Upper lobe of right lung (tissue), 1 donor: ENCODE measurements at regions not wholly inside any gene's neighbourhood (a gene's known extent, or its start where the extent isn't known, plus 50 kb on each side); places are given as distances from the start of the nearest gene placed in this dataset.

Experiments used
- ATAC-seq: fragments of 200-7000 bp; cut with Tn5 transposase; one replicate; pipeline ENCODE4 v1.9.1; 2020; ENCODE audit warnings: mild to moderate bottlenecking, moderate library complexity
- DNase-seq: peaks from one replicate; pipeline ENCODE4 v3.0.0-alpha.2; 2020
- H3K27ac ChIP-seq: fragments of 200-600 bp; one replicate; pipeline ENCODE4 v1.8.0; 2022
- H3K27me3 ChIP-seq: fragments of 200-600 bp; one replicate; pipeline ENCODE4 v1.8.0; 2022; ENCODE audit warnings: mild to moderate bottlenecking
- H3K36me3 ChIP-seq: fragments of 200-600 bp; one replicate; pipeline ENCODE4 v1.8.0; 2022
- H3K4me1 ChIP-seq: fragments of 200-600 bp; one replicate; pipeline ENCODE4 v1.8.0; 2022
- H3K4me3 ChIP-seq: fragments of 200-600 bp; one replicate; pipeline ENCODE4 v1.8.0; 2022; ENCODE audit warnings: mild to moderate bottlenecking
- H3K9me3 ChIP-seq: fragments of 200-600 bp; one replicate; pipeline ENCODE4 v1.8.0; 2022
- CTCF ChIP-seq: fragments of 200-600 bp; IDR thresholded peaks from one replicate; pipeline ENCODE4 v1.8.0; 2022; ENCODE audit warnings: antibody characterized with exemption
- intact Hi-C: fragments of 100-400 bp; cut with DNase I; formaldehyde crosslinking; loops from one replicate; pipeline ENCODE4 v1.11.0; 2022
- donor health status: DM: no; HTN: yes; CAD: no; lungs with severe emphysema.

- H3K27ac ChIP-seq = no peak overlapping the region
- H3K9me3 ChIP-seq = no peaks in the 10 kb centered on the region
- intact Hi-C loops = no loop called here
- H3K4me1 ChIP-seq = no peaks in the 10 kb centered on the region
- no peak overlapping the region for H3K4me3 ChIP-seq
- TF ChIP-seq CTCF = no peak
- no peaks in the 10 kb centered on the region for H3K36me3 ChIP-seq
- ATAC-seq (no peak), DNase-seq (no peak)
- no peaks in the 10 kb centered on the region for H3K27me3 ChIP-seq
Observed at GRCh38 chrX:131917588-131917987, 105.5 kb upstream of the STK26 start.

GRCh38 chrX:131918839-131919238 lies 104.3 kb upstream of the STK26 start:
- H3K4me1 ChIP-seq = no peaks in the 10 kb centered on the region

DNA sequence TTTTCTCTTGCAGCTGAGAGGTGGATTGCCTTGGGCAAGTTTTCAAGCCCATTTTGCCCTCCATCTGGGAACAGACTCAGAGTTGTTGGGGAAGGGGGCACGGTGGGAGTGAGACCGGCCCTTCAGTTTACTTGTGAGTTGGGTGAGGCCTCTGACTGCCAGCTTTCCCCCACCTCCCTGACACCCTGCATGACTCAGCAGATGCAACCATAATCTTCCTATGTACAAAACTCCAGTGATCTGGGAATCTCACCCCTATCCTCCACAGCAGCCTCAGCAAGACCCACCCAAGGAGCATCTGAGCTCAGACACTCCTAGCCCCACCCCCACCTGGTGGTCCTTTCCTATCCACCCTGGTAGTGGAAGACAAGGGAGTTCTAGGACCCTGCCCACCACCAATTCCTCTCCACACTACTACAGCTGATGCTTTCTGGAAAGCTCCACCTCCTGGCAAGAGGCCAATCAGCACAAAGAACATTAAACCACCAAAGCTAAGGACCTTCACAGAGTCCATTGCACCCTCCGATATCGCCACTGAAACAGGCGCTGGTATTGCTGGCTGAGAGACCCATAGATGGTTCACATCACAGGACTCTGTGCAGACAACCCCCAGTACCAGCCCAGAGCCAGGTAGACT lies 99.4 kb upstream of the STK26 start:
- Histone ChIP-seq H3K27ac (no peak overlapping the region), H3K36me3 (no peaks in the 10 kb centered on the region), H3K4me1 (no peaks in the 10 kb centered on the region), H3K9me3 (no peaks in the 10 kb centered on the region), H3K4me3 (no peak overlapping the region), H3K27me3 (no peaks in the 10 kb centered on the region)
- TF ChIP-seq CTCF = no peak
- DNase-seq = no peak
- intact Hi-C loops = no loop called here
- no peak for ATAC-seq

More at GRCh38 chrX:131918839-131919238, 104.3 kb upstream of the STK26 start:
- no peak for TF ChIP-seq CTCF
- ATAC-seq (no peak), DNase-seq (no peak)
- H3K4me3 ChIP-seq = no peak overlapping the region
- H3K36me3 ChIP-seq = no peaks in the 10 kb centered on the region
- H3K27ac ChIP-seq = no peak overlapping the region
- H3K9me3 ChIP-seq = no peaks in the 10 kb centered on the region
- intact Hi-C loops = no loop called here
- H3K27me3 ChIP-seq = no peaks in the 10 kb centered on the region

GRCh38 chrX:131938749-131939148 lies 84.4 kb upstream of the STK26 start:
- H3K4me3 ChIP-seq = no peak overlapping the region

GRCh38 chrX:131942034-131942433 lies 81.1 kb upstream of the STK26 start:
- no peaks in the 10 kb centered on the region for H3K27me3 ChIP-seq
- intact Hi-C loops = no loop called here

More at GRCh38 chrX:131938749-131939148, 84.4 kb upstream of the STK26 start:
- no peak for DNase-seq
- Histone ChIP-seq H3K36me3 (no peaks in the 10 kb centered on the region), H3K9me3 (no peaks in the 10 kb centered on the region), H3K27me3 (no peaks in the 10 kb centered on the region), H3K4me1 (no peaks in the 10 kb centered on the region), H3K27ac (no peak overlapping the region)
- ATAC-seq = no peak
- intact Hi-C loops = no loop called here
- no peak for TF ChIP-seq CTCF

More at GRCh38 chrX:131942034-131942433, 81.1 kb upstream of the STK26 start:
- no peak for TF ChIP-seq CTCF
- no peaks in the 10 kb centered on the region for H3K36me3 ChIP-seq
- DNase-seq (no peak), ATAC-seq (no peak)
- H3K4me1 ChIP-seq = no peaks in the 10 kb centered on the region
- H3K9me3 ChIP-seq = no peaks in the 10 kb centered on the region
- no peak overlapping the region for H3K27ac ChIP-seq
- H3K4me3 ChIP-seq = no peak overlapping the region
